ENCODE measurements at regions not wholly inside any gene's neighbourhood (a gene's known extent, or its start where the extent isn't known, plus 50 kb on each side); places are given as distances from the start of the nearest gene placed in this dataset.

DNA sequence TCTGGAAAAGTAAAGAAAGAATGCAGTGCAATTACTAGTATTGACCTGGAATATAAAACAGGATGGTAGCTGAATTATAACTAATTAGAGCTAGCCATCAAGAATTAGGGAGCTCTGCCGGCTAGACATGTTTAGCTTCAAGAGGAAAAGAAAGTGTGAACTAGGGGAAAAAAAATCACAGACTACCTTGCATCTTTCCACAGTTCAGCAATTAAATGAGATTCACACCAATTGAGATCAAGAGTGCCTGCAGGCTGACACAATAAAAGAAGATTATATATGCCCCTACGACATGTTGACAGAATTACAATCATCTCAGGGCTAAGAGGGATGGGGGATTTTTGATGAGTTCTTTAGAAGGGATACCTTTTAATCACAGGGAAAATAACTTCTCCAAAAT lies 303.3 kb upstream of the CELF2 start:
- intact Hi-C loops (cut with micrococcal nuclease) (no loop called here), dilution Hi-C loops (cut with MboI; ENCODE audit: extremely low pct_ligation_motif_present, low sequenced_read_pairs) (no loop called here)
- Histone ChIP-seq H3K4me1 (ENCODE audit: control insufficient read depth, extremely low read depth, insufficient read depth, low read length) (no peaks in the 10 kb centered on the region), H3K4me3 (replicated peaks in 1 of 3; ENCODE audit: insufficient read depth in 1 of 3, low read depth in 1 of 3, low read length in 3 of 3) (no peak overlapping the region), H2AFZ (ENCODE audit: low read depth, low read length) (no peak overlapping the region), H3K4me2 (ENCODE audit: insufficient read depth, low read length) (no peak overlapping the region), H3K79me2 (ENCODE audit: control insufficient read depth, insufficient read depth, low read length) (no peaks in the 10 kb centered on the region), H4K20me1 (replicated peaks; ENCODE audit: control insufficient read depth, extremely low read depth, insufficient read depth, low read length) (no peaks in the 10 kb centered on the region), H3K27ac (ENCODE audit: insufficient read depth, low read depth, low read length) (no peak overlapping the region), H3K9ac (replicated peaks; ENCODE audit: extremely low read depth, insufficient read depth, low read length) (no peak overlapping the region), H3K27me3 (ENCODE audit: control insufficient read depth in 2 of 2, insufficient read depth in 2 of 2, low read length in 2 of 2) (no peaks in the 10 kb centered on the region), H3K9me1 (replicated peaks; ENCODE audit: control insufficient read depth, extremely low read depth, insufficient read depth, low read length) (no peaks in the 10 kb centered on the region), H3K9me3 (replicated peaks; ENCODE audit: control insufficient read depth, insufficient read depth, low read length) (no peaks in the 10 kb centered on the region), H3K36me3 (ENCODE audit: control insufficient read depth in 2 of 2, extremely low read depth in 1 of 2, insufficient read depth in 2 of 2, low read length in 2 of 2) (no peaks in the 10 kb centered on the region)
- ChIA-PET POLR2A (no interaction called here), CTCF (no interaction called here)
- FAIRE-seq (no peak), DNase-seq (ENCODE audit: low read depth, low spot score) (no peak)
- TF ChIP-seq MYC (IDR thresholded peaks at IDR 0.05; ENCODE audit: low read depth, low read length) (no peak), POLR2AphosphoS5 (IDR thresholded peaks at IDR 0.05; ENCODE audit: insufficient read depth, low read depth, low read length) (no peak), POLR2A (IDR thresholded peaks at IDR 0.05; ENCODE audit: low read depth, low read length) (no peak), FOS (IDR thresholded peaks at IDR 0.05; ENCODE audit: borderline replicate concordance, insufficient read depth, low read length) (no peak), GATA2 (IDR thresholded peaks at IDR 0.05; ENCODE audit: insufficient read depth, insufficient read length, low read depth, low read length) (no peak)
- TF ChIP-seq, protein P1, sequence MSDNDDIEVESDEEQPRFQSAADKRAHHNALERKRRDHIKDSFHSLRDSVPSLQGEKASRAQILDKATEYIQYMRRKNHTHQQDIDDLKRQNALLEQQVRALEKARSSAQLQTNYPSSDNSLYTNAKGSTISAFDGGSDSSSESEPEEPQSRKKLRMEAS (IDR thresholded peaks at IDR 0.05; ENCODE audit: insufficient read depth, insufficient read length): no peak
- BruUV-seq (replicated peaks): no TSS peak

DNA sequence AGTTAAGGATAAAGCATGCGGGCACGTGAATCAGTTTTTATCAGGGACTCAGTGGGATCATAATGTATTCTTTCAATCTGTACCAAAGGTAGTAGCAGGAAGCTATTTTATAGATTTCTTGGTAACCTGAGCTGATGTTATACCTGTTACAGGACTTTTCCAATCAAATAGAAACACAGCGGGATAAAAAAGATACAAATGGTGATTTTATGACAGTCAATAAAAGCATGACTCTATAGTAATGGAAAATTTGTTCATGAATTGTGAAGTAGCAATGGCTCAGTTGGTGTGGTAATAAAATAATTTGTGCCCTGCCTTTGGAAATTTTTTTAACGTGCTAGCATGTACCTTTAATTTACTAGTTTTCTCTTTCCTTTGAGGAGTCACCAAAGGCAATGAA lies 300.7 kb upstream of the CELF2 start:
- Histone ChIP-seq H4K20me1 (replicated peaks; ENCODE audit: control insufficient read depth, extremely low read depth, insufficient read depth, low read length) (no peaks in the 10 kb centered on the region), H3K9ac (replicated peaks; ENCODE audit: extremely low read depth, insufficient read depth, low read length) (no peak overlapping the region), H3K79me2 (ENCODE audit: control insufficient read depth, insufficient read depth, low read length) (no peaks in the 10 kb centered on the region), H3K27me3 (ENCODE audit: control insufficient read depth in 2 of 2, insufficient read depth in 2 of 2, low read length in 2 of 2) (no peaks in the 10 kb centered on the region), H3K27ac (ENCODE audit: insufficient read depth, low read depth, low read length) (no peak overlapping the region), H3K4me2 (ENCODE audit: insufficient read depth, low read length) (no peak overlapping the region), H3K36me3 (ENCODE audit: control insufficient read depth in 2 of 2, extremely low read depth in 1 of 2, insufficient read depth in 2 of 2, low read length in 2 of 2) (no peaks in the 10 kb centered on the region), H3K4me3 (replicated peaks in 1 of 3; ENCODE audit: insufficient read depth in 1 of 3, low read depth in 1 of 3, low read length in 3 of 3) (no peak overlapping the region), H2AFZ (ENCODE audit: low read depth, low read length) (no peak overlapping the region), H3K4me1 (ENCODE audit: control insufficient read depth, extremely low read depth, insufficient read depth, low read length) (no peaks in the 10 kb centered on the region), H3K9me1 (replicated peaks; ENCODE audit: control insufficient read depth, extremely low read depth, insufficient read depth, low read length) (no peaks in the 10 kb centered on the region), H3K9me3 (replicated peaks; ENCODE audit: control insufficient read depth, insufficient read depth, low read length) (no peaks in the 10 kb centered on the region)
- dilution Hi-C loops (cut with MboI; ENCODE audit: extremely low pct_ligation_motif_present, low sequenced_read_pairs) (no loop called here), intact Hi-C loops (cut with micrococcal nuclease) (no loop called here)
- BruUV-seq (replicated peaks): no TSS peak
- DNase-seq (ENCODE audit: low read depth, low spot score): no peak
- TF ChIP-seq POLR2AphosphoS5 (IDR thresholded peaks at IDR 0.05; ENCODE audit: insufficient read depth, low read depth, low read length): no peak
- no peak for FAIRE-seq
- ChIA-PET CTCF (no interaction called here), POLR2A (no interaction called here)

Data from endothelial cell of umbilical vein (primary cell).